Heart right ventricle (tissue), 16 donors: ENCODE measurements at regions not wholly inside any gene's neighbourhood (a gene's known extent, or its start where the extent isn't known, plus 50 kb on each side); places are given as distances from the start of the nearest gene placed in this dataset.

Experiments
- ATAC-seq, 8 donors: fragments of 200-7000 bp; cut with Tn5 transposase; one replicate each; pipeline ENCODE4 v1.9.1; 2020; ENCODE audit warnings: mild to moderate bottlenecking in 8 of 8, moderate library complexity in 8 of 8, moderate number of reproducible peaks in 1 of 8
- DNase-seq, 2 donors: peaks; one replicate each; pipeline ENCODE4 v3.0.0-alpha.2; 2020
- H3K27ac ChIP-seq, 10 donors: fragments of 200-600 bp; sonication (generic) in 2 of 10; one replicate each; pipeline versions ENCODE4 v1.5.0 to v1.8.0; 2020 to 2022; ENCODE audit warnings: mild to moderate bottlenecking in 3 of 10
- H3K27me3 ChIP-seq, 7 donors: fragments of 200-600 bp; one replicate each; pipeline ENCODE4 v1.8.0; 2021 to 2022; ENCODE audit warnings: mild to moderate bottlenecking in 2 of 7
- H3K36me3 ChIP-seq, 9 donors: fragments of 200-600 bp; sonication (generic) in 1 of 9; one replicate each; pipeline versions ENCODE4 v1.5.0 to v1.8.0; 2020 to 2022; ENCODE audit warnings: mild to moderate bottlenecking in 2 of 9
- H3K4me1 ChIP-seq, 9 donors: fragments of 200-600 bp; sonication (generic) in 1 of 9; one replicate each; pipeline versions ENCODE4 v1.5.0 to v1.8.0; 2020 to 2022; ENCODE audit warnings: mild to moderate bottlenecking in 4 of 9
- H3K4me3 ChIP-seq, 10 donors: fragments of 200-600 bp; sonication (generic) in 2 of 10; one replicate each; pipeline versions ENCODE4 v1.5.0 to v1.8.0; 2020 to 2022; ENCODE audit warnings: mild to moderate bottlenecking in 7 of 10, moderate library complexity in 2 of 10
- H3K9me3 ChIP-seq, 11 donors: fragments of 200-600 bp in 10 of 11; sonication (generic) in 2 of 11; one replicate each; pipeline versions ENCODE4 v1.5.0 to v1.8.0; 2013 to 2022; ENCODE audit warnings: mild to moderate bottlenecking in 2 of 11, control low read depth in 1 of 11, moderate library complexity in 1 of 11
- WGBS, 2 donors: extraction: QIAGEN DNeasy Blood & Tissue Kit; methylation state at CpG; one replicate each; pipeline ENCODE4 v1.1.7; 2013; ENCODE audit warnings: inconsistent platforms in 1 of 2; 5-methylcytosine and 5-hydroxymethylcytosine counted together
- intact Hi-C, 10 donors: fragments of 100-400 bp; cut with DNase I; formaldehyde crosslinking; loops; one replicate each; pipeline versions ENCODE4 v1.11.1 to v1.14.2; 2022
- TF ChIP-seq, protein P1 (sequence below), 9 donors: fragments of 200-600 bp; sonication (generic) in 2 of 9; IDR thresholded peaks; one replicate each; pipeline versions ENCODE4 v1.5.0 to v1.8.0; 2021 to 2022; ENCODE audit warnings: antibody characterized with exemption in 9 of 9, mild to moderate bottlenecking in 5 of 9, moderate library complexity in 1 of 9
- donor health status: Arrhythmogenic right ventricular cardiomyopathy.
- donor health status: ischemic (EF 13 %, LVEDD 7.1; RV severe dilation, severe dysfunction).
- donor health status: healthy with polysubstance abuse.
- donor health status: DM: no; HTN: yes; CAD: no.
- donor health status: DM: no; HTN: no; CAD: no.
- donor health status: ischemic (EF 25% LVEDD 6.9; RV normal size, moderate dysfunction).
- donor health status: ischemic (EF 25% LVEDD 5.7; RV mildly dilated, moderate dysfunction).
- donor health status: healthy.
- donor health status: DM: yes; HTN: yes; CAD: no.
- donor health status: Ischemic cardiomyopathy.
- donor health status: ischemic (EF 35%, LVEDD 5.7; RV mildly dilated, moderate dysfunction).
- donor health status: nonischemic (EF 11% LVEDD 7.7; RV severe dilation, severe dysfunction).
- donor health status: DM: yes; HTN: yes; CAD: no.
- donor health status: PGD.
- donor health status: ischemic (EF 29% LVEDD 5.4; RV normal size, mild dysfunction).
- donor health status: nonischemic (EF 23%, LVEDD 6.1; RV moderate dilation, normal function).

DNA sequence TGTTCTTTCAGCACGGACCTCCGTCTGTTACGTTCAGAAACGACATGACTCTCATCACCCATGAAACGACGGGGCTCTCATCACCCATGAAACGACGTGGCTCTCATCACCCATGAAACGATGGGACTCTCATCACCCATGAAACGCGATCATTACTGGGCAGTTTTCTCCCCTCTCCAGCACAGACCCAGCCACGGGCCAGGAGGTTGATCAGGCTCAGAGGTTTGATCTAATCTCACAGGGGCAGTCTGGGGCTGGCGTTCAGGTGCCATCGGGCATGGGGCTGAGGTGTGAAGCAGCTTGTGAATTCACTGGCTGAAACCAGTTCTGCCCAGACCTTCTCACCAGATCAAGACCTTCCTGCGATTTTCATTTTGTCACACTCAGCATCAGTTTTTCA lies 296.4 kb downstream of the NDUFA10 start:
- ATAC-seq: no peak

DNA sequence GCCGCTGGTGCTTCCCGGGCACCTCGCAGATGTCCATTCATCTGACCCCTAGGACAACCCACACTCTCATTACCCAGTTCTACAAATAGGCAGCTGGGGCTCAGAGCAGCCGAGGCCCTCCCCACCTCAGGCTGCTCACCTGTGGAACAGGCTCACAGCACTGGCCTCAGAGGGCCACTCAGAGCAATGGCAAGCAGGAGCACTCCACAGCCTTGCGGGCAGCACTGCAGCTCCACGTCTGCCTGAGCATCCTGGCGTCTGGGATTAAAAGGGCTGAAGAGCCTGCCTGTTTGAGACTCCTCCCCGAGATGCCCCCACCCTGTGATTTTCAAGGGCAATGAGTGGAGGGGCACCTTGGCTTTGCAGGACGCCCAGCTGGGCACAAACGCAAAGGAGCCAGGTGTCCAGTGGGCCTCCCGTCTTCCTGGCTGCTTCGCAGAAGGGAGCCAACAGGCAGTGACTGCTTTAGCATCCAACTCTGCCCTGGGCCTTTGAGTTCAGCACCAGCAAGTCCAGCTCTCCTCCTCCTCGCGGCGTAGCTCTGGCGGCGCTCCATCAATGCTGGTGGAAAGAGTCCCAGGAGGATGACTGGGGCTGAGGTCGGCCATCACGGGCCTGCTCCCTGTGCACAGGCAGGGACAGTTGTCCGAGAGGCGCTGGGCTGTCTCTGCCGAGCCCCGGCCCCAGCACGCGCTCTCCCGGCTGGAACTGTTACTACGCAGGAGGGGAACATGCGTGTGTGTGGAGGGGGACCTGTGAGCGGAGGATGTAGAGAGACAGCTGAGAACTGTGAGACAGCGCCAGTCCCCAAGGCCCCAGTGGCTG lies 297.2 kb downstream of the NDUFA10 start:
- TF ChIP-seq, protein P1, sequence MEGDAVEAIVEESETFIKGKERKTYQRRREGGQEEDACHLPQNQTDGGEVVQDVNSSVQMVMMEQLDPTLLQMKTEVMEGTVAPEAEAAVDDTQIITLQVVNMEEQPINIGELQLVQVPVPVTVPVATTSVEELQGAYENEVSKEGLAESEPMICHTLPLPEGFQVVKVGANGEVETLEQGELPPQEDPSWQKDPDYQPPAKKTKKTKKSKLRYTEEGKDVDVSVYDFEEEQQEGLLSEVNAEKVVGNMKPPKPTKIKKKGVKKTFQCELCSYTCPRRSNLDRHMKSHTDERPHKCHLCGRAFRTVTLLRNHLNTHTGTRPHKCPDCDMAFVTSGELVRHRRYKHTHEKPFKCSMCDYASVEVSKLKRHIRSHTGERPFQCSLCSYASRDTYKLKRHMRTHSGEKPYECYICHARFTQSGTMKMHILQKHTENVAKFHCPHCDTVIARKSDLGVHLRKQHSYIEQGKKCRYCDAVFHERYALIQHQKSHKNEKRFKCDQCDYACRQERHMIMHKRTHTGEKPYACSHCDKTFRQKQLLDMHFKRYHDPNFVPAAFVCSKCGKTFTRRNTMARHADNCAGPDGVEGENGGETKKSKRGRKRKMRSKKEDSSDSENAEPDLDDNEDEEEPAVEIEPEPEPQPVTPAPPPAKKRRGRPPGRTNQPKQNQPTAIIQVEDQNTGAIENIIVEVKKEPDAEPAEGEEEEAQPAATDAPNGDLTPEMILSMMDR (IDR thresholded peaks at IDR 0.05): no peak
- Histone ChIP-seq H3K4me1 (no peaks in the 10 kb centered on the region), H3K9me3 (no peaks in the 10 kb centered on the region), H3K27ac (no peak overlapping the region), H3K27me3 (peaks cover 0 to 36% (median 7%) of the 10 kb centered on the region in 7 donors), H3K36me3 (no peaks in the 10 kb centered on the region), H3K4me3 (no peak overlapping the region)
- intact Hi-C loops: no loop called here
- 68% methylated on average over 30 of the region's 30 CpGs for WGBS, 2 donors
- ATAC-seq (peak in 6 of 8 donors; percentile 27 to 44 (median 37)), DNase-seq (peak; percentile 29 to 63)

More for the DNA sequence above, 296.4 kb downstream of the NDUFA10 start:
- no peak overlapping the region for H3K4me3 ChIP-seq
- H3K4me1 ChIP-seq: no peaks in the 10 kb centered on the region
- 69 to 73% methylated on average over 15 of the region's 15 CpGs for WGBS, 2 donors
- H3K36me3 ChIP-seq: no peaks in the 10 kb centered on the region
- TF ChIP-seq, protein P1 (IDR thresholded peaks at IDR 0.05): no peak
- intact Hi-C loops: no loop called here
- peaks cover 0 to 2% (median 0%) of the 10 kb centered on the region in 11 donors for H3K9me3 ChIP-seq
- no peak overlapping the region for H3K27ac ChIP-seq
- peaks cover 0 to 36% (median 7%) of the 10 kb centered on the region in 7 donors for H3K27me3 ChIP-seq
- no peak for DNase-seq

DNA sequence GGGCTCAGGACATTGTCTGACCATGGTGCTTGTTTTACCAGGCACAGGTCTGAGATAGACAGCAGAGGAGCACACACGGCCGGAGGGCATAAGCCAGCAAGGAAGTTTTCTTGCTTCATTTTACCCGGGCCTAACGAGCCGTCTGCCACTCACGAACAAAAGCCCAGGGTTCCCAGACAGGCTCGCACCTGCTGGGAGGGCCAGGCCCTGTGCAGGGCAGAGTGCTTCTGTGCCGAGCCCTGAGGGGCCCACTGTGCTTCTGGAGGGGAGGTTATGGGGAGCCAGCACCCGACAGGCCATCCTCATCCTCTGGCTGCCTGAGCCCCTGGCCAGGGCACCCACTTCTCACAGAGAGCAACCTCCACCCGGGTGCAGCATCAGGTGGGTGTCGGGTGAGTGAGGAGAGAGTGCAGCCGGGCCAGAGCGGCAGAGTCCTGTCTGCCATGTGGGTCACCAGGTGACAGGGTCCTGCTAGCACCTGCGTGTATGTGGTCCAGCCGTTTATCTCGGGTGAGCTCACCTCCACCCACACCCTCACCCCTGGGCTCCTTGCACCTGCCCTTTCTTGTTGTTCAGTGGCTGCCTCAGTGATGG lies 297.9 kb downstream of the NDUFA10 start:
- H3K27me3 ChIP-seq: peaks cover 0 to 38% (median 7%) of the 10 kb centered on the region in 7 donors
- no peak overlapping the region for H3K4me3 ChIP-seq
- DNase-seq: no peak
- TF ChIP-seq, protein P1 (IDR thresholded peaks at IDR 0.05): no peak
- no peak overlapping the region for H3K27ac ChIP-seq
- H3K4me1 ChIP-seq: no peaks in the 10 kb centered on the region
- no peaks in the 10 kb centered on the region for H3K9me3 ChIP-seq
- WGBS, 2 donors: 87 to 90% methylated on average over 16 of the region's 16 CpGs
- no peak for ATAC-seq
- no peaks in the 10 kb centered on the region for H3K36me3 ChIP-seq
- intact Hi-C loops: no loop called here

DNA sequence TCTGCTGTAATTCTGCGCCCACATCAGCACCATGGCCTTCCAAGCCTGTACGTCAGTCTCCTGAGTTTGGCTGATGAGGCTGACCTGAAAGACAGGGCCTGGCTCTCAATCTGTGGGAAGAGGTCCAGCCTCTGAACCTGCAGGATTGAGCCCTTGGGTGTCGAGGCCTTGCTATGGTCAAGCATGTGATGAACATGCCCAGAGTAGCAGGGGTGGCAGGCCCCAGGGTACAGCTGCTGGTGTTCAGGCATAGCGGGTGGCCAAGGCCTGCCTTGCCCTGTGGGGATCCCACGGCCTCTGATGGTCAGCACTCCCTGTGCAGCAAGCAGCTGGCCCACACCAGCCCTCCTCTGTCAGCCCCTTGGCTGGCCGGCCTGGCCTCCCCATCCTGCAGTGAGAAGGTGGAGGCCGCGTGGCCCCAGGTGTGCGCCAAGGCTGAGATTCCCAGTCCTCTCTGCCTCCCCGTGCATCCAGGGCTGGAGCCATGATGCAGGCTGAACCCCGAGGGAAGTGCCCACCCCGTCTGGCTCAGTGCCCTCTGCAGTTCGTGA lies 298.4 kb downstream of the NDUFA10 start:
- H3K9me3 ChIP-seq: no peaks in the 10 kb centered on the region
- DNase-seq (no peak), ATAC-seq (no peak)
- H3K27me3 ChIP-seq: peaks cover 0 to 39% (median 7%) of the 10 kb centered on the region in 7 donors
- no peak overlapping the region for H3K27ac ChIP-seq
- H3K4me3 ChIP-seq: no peak overlapping the region
- intact Hi-C loops: no loop called here
- TF ChIP-seq, protein P1 (IDR thresholded peaks at IDR 0.05): no peak
- H3K36me3 ChIP-seq: no peaks in the 10 kb centered on the region
- WGBS, 2 donors: 81 to 86% methylated on average over 13 of the region's 13 CpGs
- H3K4me1 ChIP-seq: no peaks in the 10 kb centered on the region
